GM23248 (cell line): ENCODE measurements at regions not wholly inside any gene's neighbourhood (a gene's known extent, or its start where the extent isn't known, plus 50 kb on each side); places are given as distances from the start of the nearest gene placed in this dataset.

ENCODE experiments used
- DNase-seq: peaks from one replicate; pipeline ENCODE4 v3.0.0-alpha.2; 2015
- H2AFZ ChIP-seq: fragments of 200-600 bp; sonication (generic); 2 replicates; pipeline ENCODE4 v1.6.1; 2016; ENCODE audit warnings: antibody characterized with exemption
- H3F3A ChIP-seq: fragments of 200-600 bp; sonication (generic); 2 replicates; pipeline ENCODE4 v1.6.1; 2016; ENCODE audit warnings: mild to moderate bottlenecking, antibody characterized with exemption, mixed run types; ENCODE audit not compliant: insufficient read depth
- H3K27ac ChIP-seq: fragments of 200-600 bp; sonication (generic); 2 replicates; pipeline ENCODE4 v1.5.1; 2016; ENCODE audit warnings: mild to moderate bottlenecking
- H3K27me3 ChIP-seq: fragments of 200-600 bp; sonication (generic); replicated peaks from 2 replicates; pipeline ENCODE4 v1.6.1; 2016; ENCODE audit warnings: mild to moderate bottlenecking; ENCODE audit not compliant: insufficient read depth
- H3K36me3 ChIP-seq: fragments of 200-600 bp; sonication (generic); 2 replicates; pipeline ENCODE4 v1.6.1; 2016; ENCODE audit warnings: low read depth, mild to moderate bottlenecking
- H3K4me1 ChIP-seq: fragments of 200-600 bp; sonication (generic); 2 replicates; pipeline ENCODE4 v1.6.1; 2016; ENCODE audit warnings: mild to moderate bottlenecking; ENCODE audit not compliant: insufficient read depth
- H3K4me2 ChIP-seq: fragments of 200-600 bp; sonication (generic); one replicate; pipeline ENCODE4 v1.6.1; 2016; ENCODE audit warnings: mild to moderate bottlenecking; ENCODE audit not compliant: unreplicated experiment
- H3K4me3 ChIP-seq: fragments of 200-600 bp; sonication (generic); 2 replicates; pipeline ENCODE4 v1.5.1; 2016; ENCODE audit warnings: mild to moderate bottlenecking
- H3K79me2 ChIP-seq: fragments of 200-600 bp; sonication (generic); 2 replicates; pipeline ENCODE4 v1.6.1; 2016; ENCODE audit warnings: mild to moderate bottlenecking; ENCODE audit not compliant: insufficient read depth
- H3K9ac ChIP-seq: fragments of 200-600 bp; sonication (generic); 2 replicates; pipeline ENCODE4 v1.6.1; 2016; ENCODE audit warnings: mild to moderate bottlenecking
- H3K9me2 ChIP-seq: fragments of 200-600 bp; sonication (generic); 2 replicates; pipeline ENCODE4 v1.6.1; 2016; ENCODE audit warnings: mixed run types, mild to moderate bottlenecking, moderate library complexity; ENCODE audit not compliant: insufficient read depth
- H3K9me3 ChIP-seq: fragments of 200-600 bp; sonication (generic); one replicate; pipeline ENCODE4 v1.6.1; 2017; ENCODE audit warnings: low read depth
- H4K20me1 ChIP-seq: fragments of 200-600 bp; sonication (generic); 2 replicates; pipeline ENCODE4 v1.6.0; 2016; ENCODE audit not compliant: insufficient read depth
- EZH2 ChIP-seq: fragments of 200-600 bp; sonication (generic); IDR thresholded peaks from 2 replicates; pipeline ENCODE4 v1.6.1; 2018; ENCODE audit warnings: antibody characterized with exemption, mild to moderate bottlenecking; ENCODE audit not compliant: insufficient read depth, poor library complexity, severe bottlenecking
- EZH2phosphoT487 ChIP-seq: fragments of 200-600 bp; sonication (generic); IDR thresholded peaks from 2 replicates; pipeline ENCODE4 v1.6.1; 2018; ENCODE audit warnings: antibody characterized with exemption, moderate library complexity, mild to moderate bottlenecking, low read depth; ENCODE audit not compliant: insufficient read depth
- WGBS, 2 experiments: methylation state at CpG; one replicate each; pipeline ENCODE4 v1.1.6; 2015 to 2017; ENCODE audit warnings: low lambda C conversion rate in 2 of 2, low coverage in 1 of 2; ENCODE audit errors: missing lambda C conversion rate in 2 of 2; 5-methylcytosine and 5-hydroxymethylcytosine counted together
- in situ Hi-C: fragments of 300-500 bp; cut with MboI; formaldehyde crosslinking; loops from 2 replicates; pipeline ENCODE4 v1.15.0; 2020

GRCh38 chr5:68405784-68406743 is 190.5 kb downstream of the PIK3R1 start:
- in situ Hi-C loops: no loop called here
- Histone ChIP-seq H4K20me1 (no peaks in the 10 kb centered on the region), H3K27me3 (no peaks in the 10 kb centered on the region), H3K36me3 (no peaks in the 10 kb centered on the region), H3K9ac (no peak overlapping the region), H3F3A (no peaks in the 10 kb centered on the region), H3K79me2 (no peaks in the 10 kb centered on the region), H3K9me3 (no peaks in the 10 kb centered on the region), H3K9me2 (no peaks in the 10 kb centered on the region), H3K4me3 (no peak overlapping the region), H2AFZ (no peak overlapping the region), H3K4me2 (no peak overlapping the region), H3K4me1 (peaks cover 26% of the 10 kb centered on the region), H3K27ac (no peak overlapping the region)
- no peak for DNase-seq
- TF ChIP-seq EZH2phosphoT487 (no peak), EZH2 (no peak)
- 20 to 26% methylated on average over 4 of the region's 4 CpGs for WGBS, 2 experiments

- peaks cover 26% of the 10 kb centered on the region for H3K4me1 ChIP-seq
- no peak for TF ChIP-seq EZH2phosphoT487
- TF ChIP-seq EZH2: no peak
- H2AFZ ChIP-seq: no peak overlapping the region
- H3K4me3 ChIP-seq: no peak overlapping the region
- H3K9me2 ChIP-seq: no peaks in the 10 kb centered on the region
- no peaks in the 10 kb centered on the region for H3K79me2 ChIP-seq
- no peak overlapping the region for H3K27ac ChIP-seq
- H3K9ac ChIP-seq: no peak overlapping the region
- no peaks in the 10 kb centered on the region for H3K27me3 ChIP-seq
- H3K9me3 ChIP-seq: no peaks in the 10 kb centered on the region
- H3K4me2 ChIP-seq: no peak overlapping the region
- no peaks in the 10 kb centered on the region for H3K36me3 ChIP-seq
- in situ Hi-C loops: no loop called here
- H4K20me1 ChIP-seq: no peaks in the 10 kb centered on the region
- no peak for DNase-seq
- H3F3A ChIP-seq: no peaks in the 10 kb centered on the region
- 57 to 67% methylated on average over 8 of the region's 8 CpGs for WGBS, 2 experiments
Measured at GRCh38 chr5:68406767-68407241, 191.2 kb downstream of the PIK3R1 start.

- H3F3A ChIP-seq: no peaks in the 10 kb centered on the region
- no peak overlapping the region for H2AFZ ChIP-seq
- H3K27ac ChIP-seq: no peak overlapping the region
- in situ Hi-C loops: no loop called here
- no peak overlapping the region for H3K9ac ChIP-seq
- no peak overlapping the region for H3K4me3 ChIP-seq
- TF ChIP-seq EZH2phosphoT487 (no peak), EZH2 (no peak)
- 86 to 89% methylated on average over 6 of the region's 6 CpGs for WGBS, 2 experiments
- H3K9me2 ChIP-seq: no peaks in the 10 kb centered on the region
- no peaks in the 10 kb centered on the region for H4K20me1 ChIP-seq
- H3K4me1 ChIP-seq: peaks cover 26% of the 10 kb centered on the region
- no peak for DNase-seq
- H3K79me2 ChIP-seq: no peaks in the 10 kb centered on the region
- no peak overlapping the region for H3K4me2 ChIP-seq
- no peaks in the 10 kb centered on the region for H3K36me3 ChIP-seq
- H3K9me3 ChIP-seq: no peaks in the 10 kb centered on the region
- H3K27me3 ChIP-seq: no peaks in the 10 kb centered on the region
Measured at GRCh38 chr5:68407311-68408239, 192.0 kb downstream of the PIK3R1 start.

- in situ Hi-C loops: no loop called here
- no peaks in the 10 kb centered on the region for H4K20me1 ChIP-seq
- 95 to 100% methylated on average over 3 of the region's 3 CpGs for WGBS, 2 experiments
- no peaks in the 10 kb centered on the region for H3K9me3 ChIP-seq
- peaks cover 20% of the 10 kb centered on the region for H3K4me1 ChIP-seq
- no peaks in the 10 kb centered on the region for H3K36me3 ChIP-seq
- no peak overlapping the region for H3K4me3 ChIP-seq
- no peak overlapping the region for H3K9ac ChIP-seq
- no peak overlapping the region for H2AFZ ChIP-seq
- TF ChIP-seq EZH2phosphoT487 (no peak), EZH2 (no peak)
- H3K27me3 ChIP-seq: no peaks in the 10 kb centered on the region
- no peaks in the 10 kb centered on the region for H3F3A ChIP-seq
- DNase-seq: no peak
- no peaks in the 10 kb centered on the region for H3K79me2 ChIP-seq
- H3K4me2 ChIP-seq: no peak overlapping the region
- H3K9me2 ChIP-seq: no peaks in the 10 kb centered on the region
- no peak overlapping the region for H3K27ac ChIP-seq
Measured at GRCh38 chr5:68408345-68408871, 192.9 kb downstream of the PIK3R1 start.
